ENCODE measurements at regions not wholly inside any gene's neighbourhood (a gene's known extent, or its start where the extent isn't known, plus 50 kb on each side); places are given as distances from the start of the nearest gene placed in this dataset.
"Not testable (repeated sequence)": the region's sequence is repeated elsewhere in the genome, so short reads cannot be mapped to it uniquely, and the experiment has no call there.

DNA sequence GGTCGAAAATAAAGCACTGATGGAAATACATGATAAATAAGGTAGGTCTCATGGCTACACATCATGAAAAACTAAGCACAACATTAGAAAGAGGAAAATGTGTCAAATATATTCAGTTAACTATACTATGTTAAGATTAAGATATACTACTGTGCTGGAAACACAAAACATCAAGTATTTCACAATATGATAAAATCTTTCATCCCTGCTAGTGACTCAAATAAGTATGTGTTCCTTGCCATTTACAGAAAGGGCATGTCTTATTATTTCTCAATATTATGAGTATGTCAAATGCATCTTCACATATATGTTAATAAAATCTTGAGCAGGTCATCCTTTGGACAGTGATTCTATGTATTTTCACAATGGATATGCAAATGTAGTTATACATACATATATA lies 1260.1 kb upstream of the ADGRL2 start:
- Histone ChIP-seq H2AFZ (ENCODE audit: low read depth, low read length) (no peak overlapping the region), H3K79me2 (replicated peaks; ENCODE audit: insufficient read depth, low read length) (no peaks in the 10 kb centered on the region), H3K9me2 (ENCODE audit: insufficient read depth, low read length) (no peaks in the 10 kb centered on the region), H4K20me1 (ENCODE audit: insufficient read depth) (no peaks in the 10 kb centered on the region), H3K9ac (ENCODE audit: low read length) (no peak overlapping the region), H3K4me2 (ENCODE audit: low read length) (no peak overlapping the region), H3K9me3 (ENCODE audit: low read length) (no peaks in the 10 kb centered on the region), H3K27me3 (ENCODE audit: insufficient read depth, low read depth, low read length) (no peaks in the 10 kb centered on the region), H3F3A (ENCODE audit: insufficient read depth, low read length, poor library complexity, severe bottlenecking) (no peaks in the 10 kb centered on the region), H3K4me3 (ENCODE audit: low read length) (no peak overlapping the region), H3K27ac (ENCODE audit: low read length) (no peak overlapping the region), H3K36me3 (ENCODE audit: insufficient read depth, low read length) (no peaks in the 10 kb centered on the region)
- no peak for TF ChIP-seq MXI1 (conservative IDR thresholded peaks at IDR 0.05; ENCODE audit: poor library complexity, severe bottlenecking)
- TF ChIP-seq EZH2 (IDR thresholded peaks at IDR 0.05; ENCODE audit: borderline replicate concordance, insufficient read depth, low read length, poor library complexity, severe bottlenecking), result no peak
- no peak for TF ChIP-seq SMC3 (conservative IDR thresholded peaks at IDR 0.05; ENCODE audit: poor library complexity)
- TF ChIP-seq, protein P1, sequence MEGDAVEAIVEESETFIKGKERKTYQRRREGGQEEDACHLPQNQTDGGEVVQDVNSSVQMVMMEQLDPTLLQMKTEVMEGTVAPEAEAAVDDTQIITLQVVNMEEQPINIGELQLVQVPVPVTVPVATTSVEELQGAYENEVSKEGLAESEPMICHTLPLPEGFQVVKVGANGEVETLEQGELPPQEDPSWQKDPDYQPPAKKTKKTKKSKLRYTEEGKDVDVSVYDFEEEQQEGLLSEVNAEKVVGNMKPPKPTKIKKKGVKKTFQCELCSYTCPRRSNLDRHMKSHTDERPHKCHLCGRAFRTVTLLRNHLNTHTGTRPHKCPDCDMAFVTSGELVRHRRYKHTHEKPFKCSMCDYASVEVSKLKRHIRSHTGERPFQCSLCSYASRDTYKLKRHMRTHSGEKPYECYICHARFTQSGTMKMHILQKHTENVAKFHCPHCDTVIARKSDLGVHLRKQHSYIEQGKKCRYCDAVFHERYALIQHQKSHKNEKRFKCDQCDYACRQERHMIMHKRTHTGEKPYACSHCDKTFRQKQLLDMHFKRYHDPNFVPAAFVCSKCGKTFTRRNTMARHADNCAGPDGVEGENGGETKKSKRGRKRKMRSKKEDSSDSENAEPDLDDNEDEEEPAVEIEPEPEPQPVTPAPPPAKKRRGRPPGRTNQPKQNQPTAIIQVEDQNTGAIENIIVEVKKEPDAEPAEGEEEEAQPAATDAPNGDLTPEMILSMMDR (IDR thresholded peaks at IDR 0.05; ENCODE audit: poor library complexity, severe bottlenecking), result no peak
- no peak for TF ChIP-seq RAD21 (conservative IDR thresholded peaks at IDR 0.05)
- TF ChIP-seq EP300 (conservative IDR thresholded peaks at IDR 0.05; ENCODE audit: poor library complexity, severe bottlenecking), result no peak
- TF ChIP-seq, protein P2, sequence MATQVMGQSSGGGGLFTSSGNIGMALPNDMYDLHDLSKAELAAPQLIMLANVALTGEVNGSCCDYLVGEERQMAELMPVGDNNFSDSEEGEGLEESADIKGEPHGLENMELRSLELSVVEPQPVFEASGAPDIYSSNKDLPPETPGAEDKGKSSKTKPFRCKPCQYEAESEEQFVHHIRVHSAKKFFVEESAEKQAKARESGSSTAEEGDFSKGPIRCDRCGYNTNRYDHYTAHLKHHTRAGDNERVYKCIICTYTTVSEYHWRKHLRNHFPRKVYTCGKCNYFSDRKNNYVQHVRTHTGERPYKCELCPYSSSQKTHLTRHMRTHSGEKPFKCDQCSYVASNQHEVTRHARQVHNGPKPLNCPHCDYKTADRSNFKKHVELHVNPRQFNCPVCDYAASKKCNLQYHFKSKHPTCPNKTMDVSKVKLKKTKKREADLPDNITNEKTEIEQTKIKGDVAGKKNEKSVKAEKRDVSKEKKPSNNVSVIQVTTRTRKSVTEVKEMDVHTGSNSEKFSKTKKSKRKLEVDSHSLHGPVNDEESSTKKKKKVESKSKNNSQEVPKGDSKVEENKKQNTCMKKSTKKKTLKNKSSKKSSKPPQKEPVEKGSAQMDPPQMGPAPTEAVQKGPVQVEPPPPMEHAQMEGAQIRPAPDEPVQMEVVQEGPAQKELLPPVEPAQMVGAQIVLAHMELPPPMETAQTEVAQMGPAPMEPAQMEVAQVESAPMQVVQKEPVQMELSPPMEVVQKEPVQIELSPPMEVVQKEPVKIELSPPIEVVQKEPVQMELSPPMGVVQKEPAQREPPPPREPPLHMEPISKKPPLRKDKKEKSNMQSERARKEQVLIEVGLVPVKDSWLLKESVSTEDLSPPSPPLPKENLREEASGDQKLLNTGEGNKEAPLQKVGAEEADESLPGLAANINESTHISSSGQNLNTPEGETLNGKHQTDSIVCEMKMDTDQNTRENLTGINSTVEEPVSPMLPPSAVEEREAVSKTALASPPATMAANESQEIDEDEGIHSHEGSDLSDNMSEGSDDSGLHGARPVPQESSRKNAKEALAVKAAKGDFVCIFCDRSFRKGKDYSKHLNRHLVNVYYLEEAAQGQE (IDR thresholded peaks at IDR 0.05; ENCODE audit: borderline replicate concordance), result no peak
- no peak for TF ChIP-seq TAF1 (IDR thresholded peaks at IDR 0.05; ENCODE audit: low read depth)
- no peak for TF ChIP-seq POLR2AphosphoS5 (IDR thresholded peaks at IDR 0.05)

DNA sequence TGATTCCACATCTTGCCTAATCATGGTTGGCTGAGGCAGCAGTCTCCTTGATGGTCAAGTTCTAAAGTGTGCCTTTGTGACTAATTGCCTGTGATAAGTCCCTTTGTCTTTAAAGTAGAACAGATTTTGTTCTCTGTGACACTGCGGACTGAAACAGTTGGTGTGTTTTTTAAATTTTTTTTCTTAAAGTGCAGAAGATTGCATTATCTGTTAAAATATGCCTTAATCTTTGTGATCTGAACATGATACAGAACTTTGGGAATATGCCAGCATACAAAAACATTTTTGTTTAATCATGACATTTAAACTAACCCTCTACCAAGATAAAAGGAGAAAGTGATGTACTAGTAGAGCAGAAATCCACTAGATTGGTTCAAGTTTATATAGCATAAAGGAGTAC lies 1260.6 kb upstream of the ADGRL2 start:
- H3K27me3 ChIP-seq (ENCODE audit: insufficient read depth, low read depth, low read length), result no peaks in the 10 kb centered on the region
- no peak overlapping the region for H2AFZ ChIP-seq (ENCODE audit: low read depth, low read length)
- H3K9me2 ChIP-seq (ENCODE audit: insufficient read depth, low read length), result no peaks in the 10 kb centered on the region
- TF ChIP-seq, protein P1 (IDR thresholded peaks at IDR 0.05; ENCODE audit: poor library complexity, severe bottlenecking), result no peak
- TF ChIP-seq SMC3 (conservative IDR thresholded peaks at IDR 0.05; ENCODE audit: poor library complexity), result no peak
- TF ChIP-seq, protein P2 (IDR thresholded peaks at IDR 0.05; ENCODE audit: borderline replicate concordance), result no peak
- TF ChIP-seq RAD21 (conservative IDR thresholded peaks at IDR 0.05), result no peak
- TF ChIP-seq EZH2 (IDR thresholded peaks at IDR 0.05; ENCODE audit: borderline replicate concordance, insufficient read depth, low read length, poor library complexity, severe bottlenecking), result no peak
- no peak for TF ChIP-seq MXI1 (conservative IDR thresholded peaks at IDR 0.05; ENCODE audit: poor library complexity, severe bottlenecking)
- TF ChIP-seq POLR2AphosphoS5 (IDR thresholded peaks at IDR 0.05), result no peak
- no peak overlapping the region for H3K27ac ChIP-seq (ENCODE audit: low read length)
- no peaks in the 10 kb centered on the region for H3K9me3 ChIP-seq (ENCODE audit: low read length)
- no peaks in the 10 kb centered on the region for H4K20me1 ChIP-seq (ENCODE audit: insufficient read depth)
- no peaks in the 10 kb centered on the region for H3F3A ChIP-seq (ENCODE audit: insufficient read depth, low read length, poor library complexity, severe bottlenecking)
- H3K4me2 ChIP-seq (ENCODE audit: low read length), result no peak overlapping the region
- no peak overlapping the region for H3K9ac ChIP-seq (ENCODE audit: low read length)
- no peaks in the 10 kb centered on the region for H3K36me3 ChIP-seq (ENCODE audit: insufficient read depth, low read length)
- no peak overlapping the region for H3K4me3 ChIP-seq (ENCODE audit: low read length)
- H3K79me2 ChIP-seq (replicated peaks; ENCODE audit: insufficient read depth, low read length), result no peaks in the 10 kb centered on the region

DNA sequence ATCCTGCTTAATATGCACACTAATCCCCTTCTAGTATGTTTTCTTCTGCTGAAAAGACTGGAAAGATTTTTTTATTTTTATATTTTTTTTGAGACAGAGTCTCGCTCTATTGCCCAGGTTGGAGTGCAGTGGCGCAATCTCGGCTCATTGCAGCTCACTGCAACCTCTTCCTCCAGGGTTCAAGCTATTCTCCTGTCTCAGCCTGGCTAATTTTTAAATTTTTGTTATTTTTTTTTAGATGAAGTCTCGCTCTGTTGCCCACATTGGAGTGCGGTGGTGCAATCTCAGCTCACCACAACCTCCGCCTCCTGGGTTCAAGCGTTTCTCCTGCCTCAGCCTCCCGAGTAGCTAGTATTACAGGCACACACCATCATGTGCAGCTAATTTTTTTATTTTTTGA lies 1261.4 kb upstream of the ADGRL2 start:
- H3K9ac ChIP-seq (ENCODE audit: low read length); H3K36me3 ChIP-seq (ENCODE audit: insufficient read depth, low read length); H3K4me3 ChIP-seq (ENCODE audit: low read length); H4K20me1 ChIP-seq (ENCODE audit: insufficient read depth); H2AFZ ChIP-seq (ENCODE audit: low read depth, low read length); H3K27ac ChIP-seq (ENCODE audit: low read length); H3K27me3 ChIP-seq (ENCODE audit: insufficient read depth, low read depth, low read length); H3F3A ChIP-seq (ENCODE audit: insufficient read depth, low read length, poor library complexity, severe bottlenecking); H3K4me2 ChIP-seq (ENCODE audit: low read length); H3K9me2 ChIP-seq (ENCODE audit: insufficient read depth, low read length); H3K79me2 ChIP-seq (replicated peaks; ENCODE audit: insufficient read depth, low read length); H3K9me3 ChIP-seq (ENCODE audit: low read length): not testable (repeated sequence)

Measured in neural cell (in vitro differentiated cells).